ENCODE measurements at regions not wholly inside any gene's neighbourhood (a gene's known extent, or its start where the extent isn't known, plus 50 kb on each side); places are given as distances from the start of the nearest gene placed in this dataset.

GRCh38 chr9:103661663-103662062 is 432.4 kb upstream of the SMC2 start:
- no peak for TF ChIP-seq CTCF (IDR thresholded peaks at IDR 0.05)
- H3K4me3 Mint-ChIP-seq (ENCODE audit: unreplicated experiment): no peak overlapping the region
- no peaks in the 10 kb centered on the region for H3K36me3 Mint-ChIP-seq (ENCODE audit: unreplicated experiment)
- no peak for DNase-seq (ENCODE audit: extremely low spot score, unreplicated experiment)
- H3K4me1 Mint-ChIP-seq (ENCODE audit: unreplicated experiment): no peaks in the 10 kb centered on the region
- peaks cover 3% of the 10 kb centered on the region for H3K9me3 Mint-ChIP-seq (ENCODE audit: unreplicated experiment)
- H3K27ac Mint-ChIP-seq (ENCODE audit: unreplicated experiment): no peak overlapping the region
- H3K27me3 Mint-ChIP-seq (ENCODE audit: unreplicated experiment): no peaks in the 10 kb centered on the region

- Mint-ChIP-seq H3K4me1 (ENCODE audit: unreplicated experiment) (no peaks in the 10 kb centered on the region), H3K27ac (ENCODE audit: unreplicated experiment) (no peak overlapping the region), H3K36me3 (ENCODE audit: unreplicated experiment) (no peaks in the 10 kb centered on the region), H3K9me3 (ENCODE audit: unreplicated experiment) (no peaks in the 10 kb centered on the region), H3K4me3 (ENCODE audit: unreplicated experiment) (no peak overlapping the region), H3K27me3 (ENCODE audit: unreplicated experiment) (no peaks in the 10 kb centered on the region)
- no peak for TF ChIP-seq CTCF (IDR thresholded peaks at IDR 0.05)
- DNase-seq (ENCODE audit: extremely low spot score, unreplicated experiment): no peak
These were observed 424.8 kb upstream of the SMC2 start for GRCh38 chr9:103669296-103669695.

GRCh38 chr9:103674271-103674670 is 419.8 kb upstream of the SMC2 start:
- TF ChIP-seq CTCF (IDR thresholded peaks at IDR 0.05): no peak
- H3K4me1 Mint-ChIP-seq (ENCODE audit: unreplicated experiment): no peaks in the 10 kb centered on the region
- H3K27me3 Mint-ChIP-seq (ENCODE audit: unreplicated experiment): no peaks in the 10 kb centered on the region
- no peak overlapping the region for H3K27ac Mint-ChIP-seq (ENCODE audit: unreplicated experiment)
- no peak for DNase-seq (ENCODE audit: extremely low spot score, unreplicated experiment)
- no peaks in the 10 kb centered on the region for H3K36me3 Mint-ChIP-seq (ENCODE audit: unreplicated experiment)
- no peaks in the 10 kb centered on the region for H3K9me3 Mint-ChIP-seq (ENCODE audit: unreplicated experiment)
- H3K4me3 Mint-ChIP-seq (ENCODE audit: unreplicated experiment): no peak overlapping the region

GRCh38 chr9:103680581-103680980 is 413.5 kb upstream of the SMC2 start:
- H3K4me3 Mint-ChIP-seq (ENCODE audit: unreplicated experiment): no peak overlapping the region
- H3K4me1 Mint-ChIP-seq (ENCODE audit: unreplicated experiment): no peaks in the 10 kb centered on the region

GRCh38 chr9:103681435-103681834 is 412.7 kb upstream of the SMC2 start:
- H3K27ac Mint-ChIP-seq (ENCODE audit: unreplicated experiment): no peak overlapping the region
- DNase-seq (ENCODE audit: extremely low spot score, unreplicated experiment): no peak
- TF ChIP-seq CTCF (IDR thresholded peaks at IDR 0.05): no peak
- H3K36me3 Mint-ChIP-seq (ENCODE audit: unreplicated experiment): no peaks in the 10 kb centered on the region
- no peaks in the 10 kb centered on the region for H3K4me1 Mint-ChIP-seq (ENCODE audit: unreplicated experiment)
- H3K9me3 Mint-ChIP-seq (ENCODE audit: unreplicated experiment): no peaks in the 10 kb centered on the region
- H3K27me3 Mint-ChIP-seq (ENCODE audit: unreplicated experiment): no peaks in the 10 kb centered on the region
- H3K4me3 Mint-ChIP-seq (ENCODE audit: unreplicated experiment): no peak overlapping the region

More at GRCh38 chr9:103680581-103680980, 413.5 kb upstream of the SMC2 start:
- Mint-ChIP-seq H3K36me3 (ENCODE audit: unreplicated experiment) (no peaks in the 10 kb centered on the region), H3K27ac (ENCODE audit: unreplicated experiment) (no peak overlapping the region), H3K27me3 (ENCODE audit: unreplicated experiment) (no peaks in the 10 kb centered on the region), H3K9me3 (ENCODE audit: unreplicated experiment) (no peaks in the 10 kb centered on the region)
- no peak for DNase-seq (ENCODE audit: extremely low spot score, unreplicated experiment)
- no peak for TF ChIP-seq CTCF (IDR thresholded peaks at IDR 0.05)
